ENCODE measurements at regions not wholly inside any gene's neighbourhood (a gene's known extent, or its start where the extent isn't known, plus 50 kb on each side); places are given as distances from the start of the nearest gene placed in this dataset.

GRCh38 chr1:203402152-203402551, 51.2 kb upstream of the FMOD start:
- TF ChIP-seq, protein P1, sequence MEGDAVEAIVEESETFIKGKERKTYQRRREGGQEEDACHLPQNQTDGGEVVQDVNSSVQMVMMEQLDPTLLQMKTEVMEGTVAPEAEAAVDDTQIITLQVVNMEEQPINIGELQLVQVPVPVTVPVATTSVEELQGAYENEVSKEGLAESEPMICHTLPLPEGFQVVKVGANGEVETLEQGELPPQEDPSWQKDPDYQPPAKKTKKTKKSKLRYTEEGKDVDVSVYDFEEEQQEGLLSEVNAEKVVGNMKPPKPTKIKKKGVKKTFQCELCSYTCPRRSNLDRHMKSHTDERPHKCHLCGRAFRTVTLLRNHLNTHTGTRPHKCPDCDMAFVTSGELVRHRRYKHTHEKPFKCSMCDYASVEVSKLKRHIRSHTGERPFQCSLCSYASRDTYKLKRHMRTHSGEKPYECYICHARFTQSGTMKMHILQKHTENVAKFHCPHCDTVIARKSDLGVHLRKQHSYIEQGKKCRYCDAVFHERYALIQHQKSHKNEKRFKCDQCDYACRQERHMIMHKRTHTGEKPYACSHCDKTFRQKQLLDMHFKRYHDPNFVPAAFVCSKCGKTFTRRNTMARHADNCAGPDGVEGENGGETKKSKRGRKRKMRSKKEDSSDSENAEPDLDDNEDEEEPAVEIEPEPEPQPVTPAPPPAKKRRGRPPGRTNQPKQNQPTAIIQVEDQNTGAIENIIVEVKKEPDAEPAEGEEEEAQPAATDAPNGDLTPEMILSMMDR (IDR thresholded peaks at IDR 0.05): no peak
- TF ChIP-seq POLR2A (IDR thresholded peaks at IDR 0.05): no peak

All from uterus (tissue), 2 donors.